G401.6 (cell line): ENCODE measurements at regions not wholly inside any gene's neighbourhood (a gene's known extent, or its start where the extent isn't known, plus 50 kb on each side); places are given as distances from the start of the nearest gene placed in this dataset.

Source experiments
- FAIRE-seq: peaks from 2 replicates; lab custom pipeline; 2012; peaks lifted over from hg19 to GRCh38; lab: Jason Lieb, UNC

DNA sequence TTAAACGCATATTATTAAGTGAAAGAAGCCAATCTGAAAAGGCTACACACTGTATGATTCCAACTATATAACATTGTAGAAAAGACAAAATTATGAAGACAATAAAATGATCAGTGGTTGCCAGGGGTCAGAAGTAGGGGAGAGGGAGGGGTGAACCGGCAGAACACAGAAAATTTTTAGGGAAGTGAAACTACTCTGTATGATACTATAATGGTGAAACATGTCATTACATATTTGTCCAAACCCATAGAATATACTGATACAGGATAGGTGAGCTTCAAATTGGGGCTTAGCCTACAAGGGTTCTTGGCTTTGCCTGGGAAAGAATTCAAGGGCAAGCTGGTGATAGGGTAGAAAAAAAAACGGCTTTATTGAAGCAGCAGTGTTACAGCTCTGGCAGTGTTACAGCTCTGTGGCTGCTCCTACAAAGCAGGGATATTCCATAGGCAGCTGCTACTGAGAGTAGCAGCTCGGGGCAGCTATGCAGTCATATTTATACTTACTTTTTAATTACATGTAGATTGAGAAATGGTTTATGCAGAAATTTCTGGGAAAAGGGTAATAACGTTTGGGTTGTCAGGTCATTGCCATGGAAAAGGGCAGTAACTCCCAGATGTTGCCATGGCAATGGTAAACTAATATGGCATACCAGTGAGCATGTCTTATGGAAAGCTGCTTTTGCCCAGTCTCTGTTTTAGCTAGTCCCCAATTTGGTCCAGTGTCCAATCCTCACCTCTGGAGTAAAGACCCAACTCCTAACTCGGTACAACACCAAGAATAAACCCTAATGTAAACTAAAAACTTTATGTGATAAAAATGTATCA is 125.1 kb upstream of the SLC25A36 start:
- FAIRE-seq = no peak

DNA sequence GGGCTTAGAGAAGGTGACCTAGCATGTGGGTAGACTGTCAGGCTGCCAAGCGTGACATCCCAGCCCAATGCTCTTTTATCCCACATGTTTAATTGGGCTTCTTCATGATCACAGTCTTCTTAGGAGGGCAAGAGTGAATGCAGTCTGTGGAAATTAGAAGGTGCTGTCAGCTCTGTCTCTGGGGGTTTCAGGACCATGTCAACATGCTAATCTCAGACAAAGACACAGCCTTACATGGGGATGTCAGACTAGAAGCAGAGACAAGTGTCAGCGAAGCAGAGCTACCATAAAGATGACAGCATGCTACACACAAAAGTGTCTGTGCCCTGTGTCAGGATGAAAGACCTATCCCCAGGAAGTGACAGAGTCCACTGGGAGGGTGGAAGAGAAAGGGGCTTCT is 120.1 kb upstream of the SLC25A36 start:
- no peak for FAIRE-seq

DNA sequence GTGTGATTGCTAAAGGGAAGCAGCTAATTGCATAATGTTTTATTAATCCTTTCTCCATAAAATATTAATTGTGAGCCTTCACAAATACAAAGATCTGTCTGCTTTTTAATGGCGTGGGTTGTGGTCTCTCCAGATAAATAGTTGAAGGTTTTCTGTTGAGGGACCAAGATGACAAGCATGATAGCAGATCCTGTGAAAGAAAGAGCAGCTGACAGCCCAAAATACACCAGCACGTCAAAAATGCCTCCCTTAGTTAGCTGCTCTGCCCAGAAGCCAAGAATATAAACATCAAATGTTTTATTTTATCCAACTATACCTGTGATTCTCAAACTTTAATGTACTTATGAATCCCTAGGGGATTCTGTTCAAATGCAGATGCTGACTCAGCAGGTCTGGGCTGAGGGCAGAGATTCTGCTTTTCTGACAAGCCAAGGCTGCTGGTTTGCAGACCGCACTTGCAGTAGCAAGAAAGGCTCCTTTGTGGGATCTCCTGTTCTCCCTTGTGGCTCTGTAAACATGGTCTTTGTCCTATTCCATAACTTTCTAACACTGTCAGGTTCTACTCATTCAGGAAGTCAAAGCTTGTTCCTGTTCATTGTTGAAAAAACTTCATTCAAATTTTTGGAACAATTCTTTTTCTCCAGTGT is 119.1 kb upstream of the SLC25A36 start:
- FAIRE-seq = no peak

DNA sequence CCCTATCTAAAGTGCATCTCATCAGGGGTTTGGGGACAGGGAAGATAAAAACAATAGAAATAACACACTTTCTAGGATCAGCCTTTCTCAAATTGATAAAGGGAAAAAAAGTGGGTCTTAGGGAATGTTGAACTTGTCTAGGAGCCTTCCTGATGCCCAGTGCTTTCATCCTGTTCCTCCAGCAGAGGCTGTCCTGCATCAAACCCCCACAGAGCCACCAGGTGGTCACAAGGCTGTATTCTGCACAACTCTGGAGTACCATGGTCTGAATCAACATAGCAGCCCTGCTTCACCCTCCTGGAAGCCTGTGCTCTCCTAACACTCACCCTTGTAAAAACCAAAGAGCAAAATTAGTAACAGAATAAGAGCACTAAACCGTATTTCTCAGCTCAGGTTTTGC is 118.5 kb upstream of the SLC25A36 start:
- no peak for FAIRE-seq

DNA sequence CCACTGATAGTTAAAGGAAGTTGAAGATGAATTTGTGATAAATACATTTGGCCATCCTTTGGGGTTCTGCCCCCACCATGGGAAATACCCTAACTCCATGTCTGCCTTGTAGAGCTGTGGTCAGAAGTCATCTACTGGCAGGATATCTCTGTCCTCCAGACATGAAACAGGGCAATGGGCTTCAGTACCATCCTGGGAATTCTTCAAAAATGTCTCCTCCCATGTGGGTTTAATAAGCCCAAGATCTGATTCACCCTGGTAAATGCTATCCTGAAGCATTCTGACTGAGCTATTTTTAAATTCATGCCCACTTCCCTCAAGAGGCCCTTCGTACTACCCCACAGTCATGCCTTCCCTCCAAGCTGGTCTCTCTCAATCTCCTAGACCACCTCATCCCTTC is 113.7 kb upstream of the SLC25A36 start:
- FAIRE-seq = no peak

DNA sequence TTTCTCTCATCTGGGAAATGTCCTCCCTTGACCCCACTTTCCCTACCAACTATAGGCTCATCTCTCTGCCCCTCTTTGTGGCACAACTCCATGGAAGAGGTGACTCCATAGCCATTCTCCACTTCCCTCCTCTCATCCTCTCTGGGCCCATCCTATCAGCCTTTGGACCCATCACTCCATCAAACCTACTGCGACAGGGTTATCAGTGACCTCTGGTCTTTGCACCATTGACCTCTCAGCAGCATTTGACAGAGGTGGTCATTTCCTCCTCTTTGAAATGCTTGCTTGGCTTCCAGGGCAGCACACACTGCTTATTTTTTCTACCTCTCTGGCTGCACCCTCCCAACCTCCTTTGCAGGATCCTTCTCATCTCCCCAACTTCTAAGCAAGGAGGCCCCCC is 113.1 kb upstream of the SLC25A36 start:
- FAIRE-seq = no peak

DNA sequence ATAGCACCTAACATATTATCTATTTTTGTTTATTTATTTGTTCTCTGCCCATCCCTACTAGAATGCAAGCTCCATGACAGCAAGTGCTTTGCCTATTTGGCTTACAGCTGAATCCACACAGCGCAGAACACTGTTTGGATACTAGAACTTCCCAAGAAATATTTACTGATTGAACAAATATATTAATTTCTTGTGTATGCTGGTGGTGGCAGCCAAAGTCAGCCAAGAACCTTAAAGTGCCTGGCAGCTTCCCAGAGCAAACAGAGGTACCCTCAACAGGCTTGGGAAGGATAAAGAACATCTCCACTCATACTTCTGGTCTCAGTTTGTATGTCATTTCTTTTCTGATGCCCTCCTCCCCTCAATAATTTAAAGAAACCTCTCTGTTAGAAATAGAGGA is 111.8 kb upstream of the SLC25A36 start:
- no peak for FAIRE-seq

DNA sequence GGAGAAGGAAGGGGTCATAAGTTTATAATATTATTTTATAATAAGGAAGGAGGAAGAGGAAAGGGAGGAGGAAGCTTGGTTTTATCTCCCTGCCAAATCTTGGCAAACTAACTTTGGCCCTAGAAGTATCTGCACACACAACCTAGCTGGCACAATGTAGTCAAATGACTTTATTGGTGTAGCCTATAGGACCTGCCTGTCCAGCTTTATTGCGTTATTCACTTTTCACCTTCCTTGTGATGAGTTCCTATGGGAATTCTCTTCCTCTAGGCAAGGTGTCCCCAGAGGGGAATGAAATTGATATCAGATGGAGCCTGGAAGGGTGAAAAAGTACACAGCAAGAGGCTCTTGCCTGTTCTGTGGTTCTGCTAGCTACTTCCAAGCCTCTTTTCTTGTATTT is 111.2 kb upstream of the SLC25A36 start:
- no peak for FAIRE-seq

DNA sequence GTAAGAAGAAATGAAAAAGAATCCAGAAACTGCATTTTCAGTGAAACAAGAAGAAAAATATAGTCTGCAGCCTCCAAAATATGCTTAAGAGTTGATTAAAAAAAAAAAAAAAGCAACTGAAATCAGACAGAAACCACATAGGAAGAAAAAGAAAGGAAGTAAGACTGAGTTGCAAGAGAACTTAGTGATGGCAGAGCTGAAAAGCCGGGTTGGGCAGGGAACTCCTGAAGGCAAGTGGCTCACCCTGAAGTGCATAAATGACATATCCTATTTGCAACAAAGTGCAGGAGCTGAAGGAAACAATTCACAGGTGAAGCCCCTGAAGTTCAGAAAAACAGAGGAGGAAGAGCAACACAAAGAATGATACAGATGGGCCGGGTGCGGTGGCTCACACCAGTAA is 108.8 kb upstream of the SLC25A36 start:
- FAIRE-seq = no peak

DNA sequence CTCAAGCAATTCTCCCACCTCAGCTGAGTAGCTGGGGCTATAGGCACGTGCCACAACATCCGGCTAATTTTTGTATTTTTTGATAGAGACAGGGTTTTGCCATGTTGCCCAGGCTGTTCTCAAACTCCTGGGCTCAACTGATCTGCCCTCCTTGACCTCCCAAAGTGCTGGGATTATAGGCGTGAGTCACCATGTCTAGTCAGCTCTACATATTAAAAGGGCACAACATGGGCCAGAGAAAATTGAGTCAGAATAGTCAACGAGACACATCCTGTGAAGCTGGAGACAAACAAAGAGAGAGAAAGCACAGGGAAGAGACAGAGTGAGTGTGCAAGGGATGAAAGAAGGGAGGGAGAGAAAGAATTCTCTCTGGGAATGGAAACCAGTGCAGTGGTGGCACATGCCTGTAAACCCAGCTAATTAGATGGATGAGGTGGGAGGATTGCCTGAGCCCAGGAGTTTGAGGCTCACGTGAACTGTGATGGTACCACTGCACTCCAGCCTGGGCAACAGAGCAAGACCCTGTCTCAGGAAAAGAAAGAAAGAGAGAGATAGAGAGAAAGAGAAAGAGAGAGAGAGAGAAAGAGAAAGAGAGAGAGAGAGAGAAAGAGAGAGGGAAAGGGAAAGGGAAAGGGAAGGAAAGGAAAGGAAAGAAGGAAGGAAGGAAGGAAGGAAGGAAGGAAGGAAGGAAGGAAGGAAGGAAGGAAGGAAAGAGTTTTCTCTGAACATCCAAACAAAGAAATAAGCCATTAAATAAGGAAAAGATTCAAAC is 107.2 kb upstream of the SLC25A36 start:
- no peak for FAIRE-seq

DNA sequence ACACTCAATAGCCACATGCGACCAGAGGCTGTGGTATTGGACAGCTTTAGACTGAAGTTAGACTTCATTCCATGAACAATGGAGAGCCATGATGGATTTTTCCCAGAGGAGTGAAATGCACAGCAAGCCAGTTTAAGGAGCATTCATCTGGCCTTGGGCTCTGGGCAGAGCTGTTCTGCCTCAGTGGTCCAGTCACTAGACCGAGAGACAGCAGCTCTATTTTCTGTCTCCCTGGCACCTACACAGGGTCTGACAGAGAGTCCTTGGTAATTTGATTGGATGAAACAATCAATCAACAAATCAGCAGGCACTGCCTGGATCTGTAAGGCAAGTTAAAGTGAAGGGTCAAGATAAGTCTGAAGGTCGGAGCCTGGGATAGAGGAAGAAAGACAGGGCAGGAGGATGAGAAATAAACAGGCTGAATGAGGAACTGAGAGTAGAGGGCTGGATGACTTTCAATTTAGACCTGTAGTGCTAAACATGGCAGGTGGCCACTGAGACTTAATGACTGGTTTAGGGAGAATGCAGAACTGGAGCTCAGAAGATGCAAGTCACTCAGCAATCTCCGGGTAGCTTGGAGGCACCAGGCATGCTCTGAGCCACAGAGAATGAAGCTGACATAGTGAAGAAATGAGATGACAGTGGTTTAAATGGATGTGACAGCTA is 98.5 kb upstream of the SLC25A36 start:
- FAIRE-seq = no peak

DNA sequence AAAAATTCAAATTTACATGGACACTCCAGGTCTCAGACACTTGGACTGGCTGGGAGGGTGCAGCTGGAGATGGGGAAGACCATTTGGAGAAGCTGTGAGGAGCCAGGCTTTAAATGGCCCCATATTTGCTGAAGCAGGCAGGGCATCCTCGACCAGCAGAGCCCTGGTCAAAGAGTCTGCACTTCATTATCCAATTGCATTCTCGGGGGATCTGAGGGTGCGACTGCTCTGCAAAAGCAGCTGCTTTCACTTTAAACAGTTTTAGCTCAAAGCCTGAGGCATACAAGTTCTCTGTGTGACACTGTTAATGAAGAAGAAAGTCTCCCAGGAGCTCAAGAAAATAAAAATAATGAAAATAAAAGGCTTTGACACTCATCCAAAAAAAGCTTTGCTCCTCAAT is 98.0 kb upstream of the SLC25A36 start:
- FAIRE-seq = no peak

DNA sequence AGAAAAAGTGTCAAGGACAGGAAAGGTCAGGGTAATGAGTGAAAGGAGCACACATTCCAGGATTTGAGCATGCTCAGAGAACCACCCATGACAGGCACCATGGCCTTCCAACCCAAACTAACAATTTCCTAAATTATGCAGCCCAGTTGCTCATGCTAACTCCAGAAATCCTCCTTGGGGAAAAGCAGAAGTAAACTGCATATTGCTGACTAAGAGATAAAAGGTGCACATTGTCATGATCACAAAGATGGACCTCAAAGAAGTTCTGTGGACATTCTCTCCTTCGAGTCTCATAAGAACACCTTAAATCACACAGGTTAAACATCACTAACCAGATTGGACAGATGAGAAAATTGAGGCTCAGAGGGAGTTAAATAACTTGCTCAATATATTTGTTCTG is 97.6 kb upstream of the SLC25A36 start:
- no peak for FAIRE-seq

DNA sequence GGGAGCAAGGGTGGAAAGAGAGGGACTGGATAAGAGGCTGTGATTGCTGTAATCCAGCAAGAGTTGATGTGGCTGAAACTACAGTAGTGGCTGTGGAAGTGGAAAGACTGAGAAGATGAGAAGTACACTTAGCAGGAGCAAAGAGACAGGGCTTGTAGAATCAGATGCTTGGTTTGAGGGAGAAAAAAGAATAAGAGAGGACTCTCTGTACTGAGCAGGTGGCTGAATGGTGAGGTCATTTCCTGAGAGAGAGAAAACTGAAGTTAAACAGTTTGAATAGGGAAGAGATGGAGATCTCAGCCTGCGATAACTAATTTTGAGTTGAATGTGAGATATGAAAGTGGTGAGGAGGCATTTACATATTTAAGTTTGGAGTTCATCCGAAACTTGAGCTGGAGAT is 95.8 kb upstream of the SLC25A36 start:
- FAIRE-seq = no peak

DNA sequence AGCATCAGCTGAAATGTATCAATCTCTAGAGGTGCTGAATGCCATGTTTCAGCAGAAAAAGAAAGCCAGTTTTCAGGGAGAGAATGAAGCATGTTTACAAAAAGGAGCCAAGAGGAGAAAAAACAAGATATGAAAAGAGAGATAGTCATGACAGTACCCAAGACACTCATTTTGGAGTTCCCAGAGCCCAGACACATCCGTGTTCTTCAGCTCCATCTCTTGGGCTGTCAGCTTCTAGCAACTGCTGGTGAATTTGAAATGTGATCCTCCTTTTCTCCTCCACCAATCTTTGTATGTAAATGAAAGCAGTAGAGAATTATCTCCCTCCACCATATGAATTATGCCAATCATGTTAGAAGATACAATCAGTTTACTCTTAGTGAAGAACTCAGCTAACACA is 93.0 kb upstream of the SLC25A36 start:
- FAIRE-seq = no peak

DNA sequence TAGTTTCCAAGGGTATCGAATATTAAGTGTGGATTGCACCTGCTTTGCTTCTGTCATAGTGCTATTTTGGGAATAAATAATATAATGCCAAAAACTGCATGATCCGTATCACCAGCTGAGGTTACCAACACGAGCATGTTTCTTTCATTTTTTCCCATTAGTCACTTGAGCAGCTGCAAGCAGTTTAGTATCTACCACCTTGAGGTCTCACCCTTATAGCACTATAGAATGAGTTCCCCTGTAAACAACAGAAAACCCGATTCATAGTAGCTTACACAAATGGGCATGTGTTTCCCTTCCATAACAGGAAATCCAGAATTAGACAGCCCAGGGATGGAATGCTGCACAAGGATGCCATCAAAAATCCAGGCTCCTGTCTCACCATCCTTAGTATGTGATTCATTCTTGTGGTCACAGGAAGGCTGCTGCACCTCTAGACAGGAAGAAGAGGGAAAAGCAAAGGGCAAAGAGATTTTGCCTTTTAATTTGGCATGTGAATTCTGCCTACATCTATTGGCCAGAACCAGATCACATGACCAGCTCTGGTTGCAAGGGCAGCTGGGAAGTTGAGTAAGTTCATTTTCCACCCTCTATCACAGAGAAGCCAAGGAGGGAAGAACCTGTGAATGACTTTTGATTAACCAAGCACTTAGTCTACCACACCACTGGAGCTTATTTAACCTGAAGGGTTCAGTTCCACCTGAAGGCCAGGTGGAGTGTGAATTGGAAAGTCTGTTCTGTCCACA is 91.3 kb upstream of the SLC25A36 start:
- no peak for FAIRE-seq

DNA sequence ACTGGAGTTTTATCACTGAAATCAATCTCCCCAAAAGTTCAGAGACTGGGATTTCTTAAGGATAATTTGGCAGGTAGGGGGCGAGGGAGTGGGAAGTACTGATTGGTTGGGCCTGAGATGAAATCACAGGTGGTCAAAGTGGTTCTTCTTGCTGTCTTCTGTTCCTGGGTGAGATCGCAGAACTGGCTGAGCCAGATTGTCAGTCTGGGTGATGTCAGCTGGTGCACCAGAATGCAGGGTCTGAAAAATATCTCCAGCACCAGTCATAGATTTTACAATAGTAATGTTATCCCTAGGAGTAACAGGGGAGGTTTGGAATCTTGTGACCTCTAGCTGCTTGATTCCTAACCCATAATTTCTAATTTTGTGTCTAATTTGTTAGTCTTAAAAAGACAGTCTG is 86.7 kb upstream of the SLC25A36 start:
- no peak for FAIRE-seq

DNA sequence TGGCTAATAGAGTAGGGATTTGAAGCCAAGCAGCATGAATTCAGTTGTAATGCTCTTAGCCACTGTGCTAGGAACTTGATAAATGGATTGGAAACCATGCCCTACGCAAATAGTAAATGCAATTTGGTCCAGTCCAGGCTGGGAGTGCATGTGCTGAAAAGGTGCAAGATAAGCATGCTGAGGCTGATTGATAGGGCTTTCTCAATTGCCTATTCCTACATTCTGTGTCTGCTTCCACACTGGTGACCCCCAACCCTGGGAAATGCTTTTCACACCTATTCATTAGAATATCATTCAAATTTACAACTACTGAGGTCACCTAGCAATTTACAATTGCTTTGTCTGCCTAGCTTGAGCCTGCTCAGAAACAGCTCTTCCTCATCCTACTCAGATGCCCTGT is 84.7 kb upstream of the SLC25A36 start:
- no peak for FAIRE-seq

DNA sequence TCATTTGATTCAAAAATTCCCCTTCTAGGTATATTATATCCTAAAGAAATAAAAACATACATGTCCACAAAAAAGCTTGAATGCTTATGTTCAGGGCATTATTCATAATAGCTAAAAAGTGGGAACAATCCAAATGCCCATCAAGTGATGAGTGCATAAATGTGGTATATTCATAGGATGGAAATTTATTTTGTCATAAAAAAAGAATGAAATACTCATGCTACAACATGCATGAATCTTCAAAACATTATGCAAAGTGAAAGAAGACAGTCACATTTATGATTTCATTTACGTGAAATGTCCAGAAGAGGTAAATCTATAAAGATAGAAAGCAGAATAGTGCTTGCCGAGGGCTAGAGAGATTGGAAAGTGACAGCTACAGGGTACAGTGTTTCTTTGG is 83.6 kb upstream of the SLC25A36 start:
- FAIRE-seq = no peak

DNA sequence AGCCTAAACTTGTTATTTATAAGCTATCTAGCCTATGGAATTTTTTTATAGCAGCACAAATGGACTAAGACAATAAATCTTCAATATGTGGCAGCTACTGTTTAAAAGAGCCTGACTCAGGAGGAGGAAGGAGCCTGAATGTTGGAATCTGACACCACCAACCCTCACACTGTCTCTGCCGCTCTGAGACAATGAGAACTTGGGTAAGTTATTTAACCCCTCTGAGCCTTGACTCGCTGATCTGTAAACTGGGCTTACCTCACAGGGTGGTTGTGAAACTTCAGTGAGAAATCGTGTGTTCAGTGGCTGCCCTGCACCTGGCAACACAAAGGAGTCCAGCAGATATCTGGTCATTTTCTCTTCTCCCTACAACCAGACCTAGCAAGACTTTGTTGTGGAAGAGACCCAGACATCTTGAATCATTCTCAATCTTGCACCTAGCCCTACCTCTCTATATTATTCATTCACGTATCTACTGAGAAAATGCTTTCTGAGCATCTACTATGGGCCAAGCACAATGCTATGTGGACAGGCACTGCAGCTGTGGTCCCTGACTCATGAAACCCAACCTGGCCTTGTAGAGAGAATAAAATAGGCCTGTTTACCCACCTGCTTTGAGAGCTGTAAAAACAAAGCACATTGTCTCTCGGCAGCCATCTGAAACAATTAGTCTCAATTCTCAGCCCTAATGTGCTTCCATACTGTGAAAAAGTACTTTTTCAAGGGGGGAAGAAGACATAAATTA is 81.9 kb upstream of the SLC25A36 start:
- FAIRE-seq = no peak

DNA sequence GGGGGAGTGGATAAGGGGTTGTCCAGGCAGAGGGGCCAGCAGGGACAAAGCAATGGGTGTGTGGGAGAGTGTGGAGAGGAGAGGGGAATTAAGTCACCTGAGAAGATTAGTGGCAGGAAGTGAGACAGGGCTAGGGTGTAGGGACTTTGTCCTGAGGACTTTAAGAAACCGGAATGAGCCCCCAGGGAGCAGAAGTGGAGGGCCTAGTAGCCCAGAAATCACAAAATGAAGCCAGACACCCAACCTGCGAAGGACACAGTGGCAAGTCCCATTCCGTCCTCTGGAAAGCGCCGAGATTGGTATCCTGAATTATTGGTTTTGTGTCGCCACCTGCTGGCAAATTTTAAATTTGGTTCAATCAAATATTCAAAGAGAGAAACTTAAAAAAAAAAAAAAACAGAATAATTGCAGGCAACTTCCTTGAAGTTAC is 78.0 kb upstream of the SLC25A36 start:
- peak; percentile 95 for FAIRE-seq
